KMS-11 (cell line): ENCODE measurements at regions not wholly inside any gene's neighbourhood (a gene's known extent, or its start where the extent isn't known, plus 50 kb on each side); places are given as distances from the start of the nearest gene placed in this dataset.

ENCODE experiments used
- H2AFZ ChIP-seq: fragments of 200-600 bp; sonication (generic); 2 replicates; pipeline ENCODE4 v1.6.1; 2016; ENCODE audit warnings: antibody characterized with exemption, mixed run types, low read depth
- H3K27ac ChIP-seq: fragments of 200-600 bp; sonication (generic); 2 replicates; pipeline ENCODE4 v1.6.1; 2016; ENCODE audit warnings: mild to moderate bottlenecking, mixed run types
- H3K27me3 ChIP-seq: fragments of 200-600 bp; sonication (generic); 2 replicates; pipeline ENCODE4 v1.6.1; 2017; ENCODE audit warnings: mild to moderate bottlenecking, low read depth, mixed run types, moderate library complexity; ENCODE audit not compliant: insufficient read depth
- H3K36me3 ChIP-seq: fragments of 200-600 bp; sonication (generic); 2 replicates; pipeline ENCODE4 v1.6.1; 2017; ENCODE audit warnings: mild to moderate bottlenecking, mixed run types; ENCODE audit not compliant: insufficient read depth
- H3K4me1 ChIP-seq: fragments of 200-600 bp; sonication (generic); 2 replicates; pipeline ENCODE4 v1.6.1; 2016; ENCODE audit warnings: mild to moderate bottlenecking, low read depth, mixed run types; ENCODE audit not compliant: poor library complexity, severe bottlenecking
- H3K4me2 ChIP-seq: fragments of 200-600 bp; sonication (generic); 2 replicates; pipeline ENCODE4 v1.7.0; 2016; ENCODE audit warnings: mild to moderate bottlenecking, mixed run types
- H3K4me3 ChIP-seq: fragments of 200-600 bp; sonication (generic); IDR thresholded peaks from 2 replicates; pipeline ENCODE4 v1.6.1; 2017; ENCODE audit warnings: low read depth, low read length, mixed read lengths; ENCODE audit not compliant: insufficient read depth
- H3K79me2 ChIP-seq: fragments of 200-600 bp; sonication (generic); 2 replicates; pipeline ENCODE4 v1.6.1; 2016; ENCODE audit warnings: low read depth, mixed run types; ENCODE audit not compliant: insufficient read depth
- H3K9ac ChIP-seq: fragments of 200-600 bp; sonication (generic); 2 replicates; pipeline ENCODE4 v1.6.1; 2016; ENCODE audit warnings: mild to moderate bottlenecking, mixed run types
- H4K20me1 ChIP-seq: fragments of 200-600 bp; sonication (generic); 2 replicates; pipeline ENCODE4 v1.6.1; 2016; ENCODE audit warnings: mild to moderate bottlenecking, mixed run types; ENCODE audit not compliant: insufficient read depth
- TF ChIP-seq, protein P1 (sequence below): fragments of 200-600 bp; sonication (generic); conservative IDR thresholded peaks from 2 replicates; pipeline ENCODE4 v1.6.1; 2017; ENCODE audit warnings: low read depth, mild to moderate bottlenecking, antibody characterized with exemption, low read length, moderate library complexity, mixed read lengths

DNA sequence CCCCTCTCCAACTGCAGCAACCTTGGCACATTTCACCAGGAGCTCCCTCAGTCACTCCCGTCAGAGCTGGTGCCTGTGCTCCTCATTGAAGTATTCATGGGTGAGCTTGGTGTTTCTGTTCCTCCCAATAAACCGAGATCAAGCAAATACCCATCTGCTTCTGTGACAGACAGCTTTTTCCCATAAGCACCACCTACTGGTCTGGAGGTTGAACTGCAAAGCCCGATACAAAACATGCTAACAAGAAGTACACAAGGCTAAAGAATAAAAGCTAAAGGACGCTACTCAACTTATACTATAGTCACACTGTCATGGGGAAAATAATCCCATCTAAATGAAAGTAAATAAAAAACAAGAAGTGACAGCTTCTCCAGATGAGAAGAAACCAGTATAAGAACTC is 111.9 kb upstream of the C21orf91 start:
- H2AFZ ChIP-seq: peak overlapping the region; percentile 56
- no peak overlapping the region for H3K9ac ChIP-seq
- no peaks in the 10 kb centered on the region for H3K36me3 ChIP-seq
- H3K27me3 ChIP-seq: no peaks in the 10 kb centered on the region
- H3K27ac ChIP-seq: no peak overlapping the region
- H3K4me2 ChIP-seq: no peak overlapping the region; the same call in 1 of the 2 replicates
- no peaks in the 10 kb centered on the region for H3K79me2 ChIP-seq
- TF ChIP-seq, protein P1, sequence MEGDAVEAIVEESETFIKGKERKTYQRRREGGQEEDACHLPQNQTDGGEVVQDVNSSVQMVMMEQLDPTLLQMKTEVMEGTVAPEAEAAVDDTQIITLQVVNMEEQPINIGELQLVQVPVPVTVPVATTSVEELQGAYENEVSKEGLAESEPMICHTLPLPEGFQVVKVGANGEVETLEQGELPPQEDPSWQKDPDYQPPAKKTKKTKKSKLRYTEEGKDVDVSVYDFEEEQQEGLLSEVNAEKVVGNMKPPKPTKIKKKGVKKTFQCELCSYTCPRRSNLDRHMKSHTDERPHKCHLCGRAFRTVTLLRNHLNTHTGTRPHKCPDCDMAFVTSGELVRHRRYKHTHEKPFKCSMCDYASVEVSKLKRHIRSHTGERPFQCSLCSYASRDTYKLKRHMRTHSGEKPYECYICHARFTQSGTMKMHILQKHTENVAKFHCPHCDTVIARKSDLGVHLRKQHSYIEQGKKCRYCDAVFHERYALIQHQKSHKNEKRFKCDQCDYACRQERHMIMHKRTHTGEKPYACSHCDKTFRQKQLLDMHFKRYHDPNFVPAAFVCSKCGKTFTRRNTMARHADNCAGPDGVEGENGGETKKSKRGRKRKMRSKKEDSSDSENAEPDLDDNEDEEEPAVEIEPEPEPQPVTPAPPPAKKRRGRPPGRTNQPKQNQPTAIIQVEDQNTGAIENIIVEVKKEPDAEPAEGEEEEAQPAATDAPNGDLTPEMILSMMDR: peak; percentile 79
- H4K20me1 ChIP-seq: no peaks in the 10 kb centered on the region
- no peaks in the 10 kb centered on the region for H3K4me1 ChIP-seq
- no peak overlapping the region for H3K4me3 ChIP-seq

DNA sequence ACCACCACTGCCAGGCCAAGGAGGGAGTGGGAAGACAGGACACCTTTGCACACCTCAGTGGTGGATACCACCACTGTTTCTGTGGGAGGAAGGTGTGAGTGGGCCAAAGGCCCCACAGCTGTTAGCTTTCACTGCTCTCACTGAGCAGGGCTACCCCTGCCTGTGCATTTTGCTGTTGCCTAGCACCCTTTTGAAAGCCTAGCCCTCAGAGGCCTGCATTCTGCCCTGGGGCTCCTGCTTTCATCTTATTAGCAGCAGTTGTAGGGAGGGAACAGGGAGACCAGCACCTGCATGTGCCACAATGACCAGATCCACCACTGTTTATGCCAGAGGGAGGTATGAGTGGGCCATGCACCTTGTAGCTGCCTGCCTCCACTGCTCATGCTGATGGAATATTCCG is 110.9 kb upstream of the C21orf91 start:
- Histone ChIP-seq H3K27me3 (no peaks in the 10 kb centered on the region), H3K4me3 (no peak overlapping the region), H3K9ac (no peak overlapping the region), H3K4me2 (no peak overlapping the region), H3K4me1 (peaks cover 3% of the 10 kb centered on the region), H3K79me2 (no peaks in the 10 kb centered on the region), H4K20me1 (no peaks in the 10 kb centered on the region), H3K36me3 (no peaks in the 10 kb centered on the region), H2AFZ (no peak overlapping the region), H3K27ac (no peak overlapping the region)
- TF ChIP-seq, protein P1: no peak

DNA sequence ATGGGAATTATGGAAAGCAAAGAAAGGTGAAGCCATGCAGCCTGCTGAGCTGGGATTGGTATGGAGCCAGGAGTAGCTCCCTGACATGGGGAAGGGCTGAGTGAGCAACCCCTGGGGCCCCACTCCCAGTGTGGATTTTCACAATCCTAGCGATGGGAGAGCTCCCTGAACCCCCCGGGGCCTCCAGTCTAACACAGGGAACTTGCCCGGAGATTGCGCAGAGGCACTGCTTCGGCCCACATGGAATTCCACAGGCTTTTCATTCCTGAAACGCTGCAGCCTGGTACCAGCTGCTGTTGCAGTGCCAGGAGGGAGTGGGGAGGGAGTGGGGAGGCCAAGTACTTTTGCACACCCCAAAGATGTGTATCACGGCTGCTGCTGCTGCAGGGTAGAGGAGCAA is 110.4 kb upstream of the C21orf91 start:
- no peaks in the 10 kb centered on the region for H3K27me3 ChIP-seq
- H3K4me1 ChIP-seq: peaks cover 3% of the 10 kb centered on the region
- H3K4me3 ChIP-seq: no peak overlapping the region
- no peaks in the 10 kb centered on the region for H3K36me3 ChIP-seq
- H3K4me2 ChIP-seq: no peak overlapping the region
- H3K9ac ChIP-seq: no peak overlapping the region
- no peaks in the 10 kb centered on the region for H4K20me1 ChIP-seq
- H2AFZ ChIP-seq: no peak overlapping the region
- no peak overlapping the region for H3K27ac ChIP-seq
- H3K79me2 ChIP-seq: no peaks in the 10 kb centered on the region
- TF ChIP-seq, protein P1: no peak

DNA sequence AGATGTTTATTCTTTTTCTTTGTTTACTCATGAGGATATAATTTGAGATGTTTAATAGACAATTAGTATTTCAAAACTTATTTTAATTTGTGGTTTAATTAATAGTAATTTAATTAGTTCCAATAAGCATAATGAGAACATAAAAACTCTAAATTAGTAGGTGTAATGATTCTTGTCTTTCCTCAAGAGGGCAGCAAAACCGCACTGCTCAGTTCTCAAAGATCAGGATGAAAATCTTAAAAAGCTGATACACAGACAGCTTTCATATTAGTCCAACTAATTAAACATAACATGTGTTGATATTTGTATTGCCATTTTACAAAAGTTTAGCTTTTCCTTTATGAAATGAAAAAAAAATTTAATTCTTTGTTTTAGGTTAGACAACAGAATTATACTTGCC is 106.7 kb upstream of the C21orf91 start:
- Histone ChIP-seq H3K27me3 (no peaks in the 10 kb centered on the region), H3K27ac (no peak overlapping the region), H3K36me3 (no peaks in the 10 kb centered on the region), H4K20me1 (no peaks in the 10 kb centered on the region), H3K79me2 (no peaks in the 10 kb centered on the region), H2AFZ (no peak overlapping the region), H3K4me3 (no peak overlapping the region), H3K4me1 (peaks cover 3% of the 10 kb centered on the region), H3K4me2 (no peak overlapping the region), H3K9ac (no peak overlapping the region)
- TF ChIP-seq, protein P1: peak; percentile 67
